DMS153 treated with DMSO at 0.1 percent for 48 hours (cell line): ENCODE measurements at regions not wholly inside any gene's neighbourhood (a gene's known extent, or its start where the extent isn't known, plus 50 kb on each side); places are given as distances from the start of the nearest gene placed in this dataset.

ENCODE experiments used
- DNase-seq: peaks from one replicate; lab custom pipeline; 2025; ENCODE audit not compliant: unreplicated experiment; lab: John Stamatoyannopoulos, UW

- DNase-seq: no peak
Observed at GRCh38 chr5:115377468-115378217, 81.2 kb upstream of the CCDC112 start.

DNA sequence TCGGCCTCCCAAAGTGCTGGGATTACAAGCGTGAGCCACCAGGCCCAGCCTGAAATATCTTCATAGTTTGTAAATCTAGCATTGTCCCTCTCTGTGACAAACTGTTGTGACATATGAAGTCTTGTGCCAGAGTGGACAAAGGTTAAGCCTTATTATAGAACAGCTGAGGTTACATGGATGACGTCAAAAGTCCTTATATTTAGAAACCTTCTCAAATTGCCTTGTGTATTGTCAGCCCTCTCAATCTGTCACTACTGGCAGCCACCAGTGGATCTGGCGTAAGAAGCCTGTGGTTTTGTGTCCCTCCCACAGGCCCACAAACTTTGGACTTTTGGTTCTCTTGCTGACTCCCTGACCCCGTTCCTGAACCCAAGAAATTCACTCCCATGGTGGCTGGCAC, 79.4 kb upstream of the CCDC112 start:
- no peak for DNase-seq

- no peak for DNase-seq
Observed at GRCh38 chr5:115374057-115374775, 77.8 kb upstream of the CCDC112 start.

DNA sequence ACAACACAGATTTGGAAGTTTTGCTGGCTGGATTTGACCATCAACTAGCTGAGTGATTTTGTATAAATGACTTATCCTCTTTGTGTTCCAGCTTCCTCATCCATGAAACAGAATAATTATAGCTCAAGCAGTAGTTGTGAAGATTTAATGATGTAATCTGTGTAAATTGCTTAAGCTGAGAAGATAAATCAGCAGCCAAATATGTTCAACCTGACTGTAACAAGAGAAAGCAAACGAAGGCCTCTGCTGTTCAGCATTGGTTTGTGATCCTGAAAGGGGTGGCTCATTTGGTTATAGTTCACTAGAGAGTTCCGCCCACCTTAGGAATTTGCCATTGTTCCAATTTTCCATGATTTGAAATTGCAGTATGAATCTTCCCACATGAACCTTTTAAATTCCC, 75.7 kb upstream of the CCDC112 start:
- DNase-seq: no peak

GRCh38 chr5:115369430-115370144, 73.1 kb upstream of the CCDC112 start:
- DNase-seq: no peak

GRCh38 chr5:115366223-115366622, 69.8 kb upstream of the CCDC112 start:
- no peak for DNase-seq

GRCh38 chr5:115363879-115364278, 67.4 kb upstream of the CCDC112 start:
- DNase-seq: no peak

DNA sequence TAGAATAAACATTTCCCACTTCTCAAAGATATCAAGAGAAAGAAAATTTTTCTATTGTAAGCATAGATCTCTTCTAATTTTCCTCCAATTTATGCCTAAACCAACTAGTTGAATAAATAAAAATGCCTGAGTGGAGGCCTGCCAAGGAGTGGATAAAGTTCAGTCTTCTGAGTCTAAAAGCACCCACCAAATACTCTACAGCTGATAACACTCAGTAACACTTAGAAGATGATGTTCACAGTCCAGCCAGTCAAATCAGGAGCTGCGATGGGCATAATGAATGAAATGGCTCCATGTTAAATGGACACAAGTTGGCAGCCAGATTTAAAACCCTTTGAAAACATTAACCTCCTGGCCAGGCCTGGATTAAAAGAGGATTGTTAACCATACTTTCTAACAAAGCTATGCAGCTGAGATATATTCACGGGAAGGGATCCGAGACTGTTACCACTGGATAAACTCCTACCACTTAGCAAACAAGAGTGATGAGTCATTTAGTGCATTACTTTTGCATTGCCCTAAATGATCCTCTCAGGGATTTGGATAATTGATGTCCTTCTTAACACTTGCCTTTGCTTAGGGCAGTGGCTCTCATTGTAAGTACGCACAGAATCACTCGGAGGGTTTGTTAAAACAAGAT, 63.7 kb upstream of the CCDC112 start:
- DNase-seq: no peak

DNA sequence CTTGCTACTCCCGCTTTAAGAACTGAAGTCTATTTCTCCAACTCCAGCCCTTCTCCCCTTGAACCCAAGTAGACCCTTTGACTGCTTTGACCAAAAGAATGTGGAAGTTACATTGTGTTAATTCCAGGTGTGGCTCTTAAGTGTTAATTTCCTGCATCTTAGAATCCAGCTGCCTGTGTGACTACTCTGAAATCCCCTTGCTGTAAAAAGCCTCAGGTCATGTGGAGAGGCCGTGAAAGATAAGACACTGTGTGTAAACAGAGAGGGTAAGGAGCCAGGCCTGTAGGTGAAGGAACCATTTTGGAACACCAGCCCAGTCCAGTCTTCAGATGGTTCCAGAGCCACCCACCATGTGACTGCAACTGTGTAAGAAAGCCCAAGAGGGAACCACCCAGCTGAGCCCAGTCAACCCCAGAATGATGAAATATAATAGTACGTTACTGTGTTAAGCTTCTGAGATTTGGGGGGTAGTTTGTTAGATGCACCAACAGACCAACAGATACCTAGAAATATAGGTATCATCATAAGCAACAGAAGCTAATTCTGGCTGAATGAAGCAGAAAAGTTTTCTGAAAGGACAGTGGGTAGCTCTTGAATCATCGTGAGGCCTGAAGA, 59.4 kb upstream of the CCDC112 start:
- DNase-seq: no peak

DNA sequence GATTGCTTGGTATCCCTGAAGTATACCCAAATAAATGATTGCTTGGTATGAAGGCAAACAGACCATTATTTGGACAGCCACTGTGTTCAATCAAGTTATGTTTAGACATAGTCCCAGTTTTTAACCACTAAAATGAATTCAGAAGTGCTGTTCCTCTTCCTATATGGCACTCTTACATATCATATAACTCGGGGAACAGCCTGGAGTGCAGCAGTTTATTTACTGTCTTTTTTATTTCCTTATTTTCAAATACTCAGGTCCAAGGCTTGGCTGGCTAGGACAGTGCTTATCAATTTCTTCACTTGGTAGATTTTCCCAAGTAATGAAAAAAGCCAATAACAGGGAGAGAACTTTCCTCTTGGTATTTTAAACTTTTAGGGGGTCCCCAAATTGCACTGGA, 58.6 kb upstream of the CCDC112 start:
- DNase-seq: no peak

DNA sequence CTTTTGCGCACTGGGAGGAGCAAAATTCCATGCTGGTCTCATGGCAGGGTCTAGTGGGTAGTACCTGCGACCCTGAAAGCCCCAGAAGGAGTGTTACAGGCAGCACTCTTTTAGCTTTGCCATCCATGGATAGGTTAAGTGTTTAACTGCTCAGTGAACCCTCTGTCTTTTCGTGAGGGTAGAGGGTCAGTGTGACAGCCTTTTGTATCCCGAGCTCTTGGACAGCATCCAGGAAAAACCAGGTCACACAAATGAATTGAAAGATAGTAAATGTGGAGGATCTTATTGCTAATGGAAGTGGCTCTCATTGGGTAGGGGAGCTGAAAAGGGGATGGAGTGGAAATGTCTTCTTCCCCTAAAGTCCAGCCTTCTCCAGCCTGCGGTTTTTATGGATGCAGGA, 57.8 kb upstream of the CCDC112 start:
- DNase-seq: no peak

DNA sequence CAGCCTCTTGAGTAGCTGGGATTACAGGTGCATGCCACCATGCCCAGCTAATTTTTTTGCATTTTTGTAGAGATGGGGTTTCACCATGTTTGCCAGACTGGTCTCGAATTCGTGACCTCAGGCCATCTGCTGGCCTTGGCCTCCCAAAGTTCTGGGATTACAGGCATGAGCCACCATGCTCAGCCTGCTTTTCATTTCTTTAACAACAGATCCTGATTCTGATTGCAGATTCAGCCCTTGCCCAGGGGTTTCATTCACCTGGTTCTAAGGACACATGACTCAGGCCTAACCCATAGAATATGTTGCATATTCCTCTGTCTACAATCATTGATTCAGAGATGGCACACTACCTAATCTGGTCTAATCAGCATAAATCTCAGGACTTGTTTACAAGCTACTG, 56.1 kb upstream of the CCDC112 start:
- DNase-seq: no peak

- no peak for DNase-seq
Observed at GRCh38 chr5:115351356-115352195, 55.1 kb upstream of the CCDC112 start.

GRCh38 chr5:115350894-115351293, 54.4 kb upstream of the CCDC112 start:
- DNase-seq: no peak

DNA sequence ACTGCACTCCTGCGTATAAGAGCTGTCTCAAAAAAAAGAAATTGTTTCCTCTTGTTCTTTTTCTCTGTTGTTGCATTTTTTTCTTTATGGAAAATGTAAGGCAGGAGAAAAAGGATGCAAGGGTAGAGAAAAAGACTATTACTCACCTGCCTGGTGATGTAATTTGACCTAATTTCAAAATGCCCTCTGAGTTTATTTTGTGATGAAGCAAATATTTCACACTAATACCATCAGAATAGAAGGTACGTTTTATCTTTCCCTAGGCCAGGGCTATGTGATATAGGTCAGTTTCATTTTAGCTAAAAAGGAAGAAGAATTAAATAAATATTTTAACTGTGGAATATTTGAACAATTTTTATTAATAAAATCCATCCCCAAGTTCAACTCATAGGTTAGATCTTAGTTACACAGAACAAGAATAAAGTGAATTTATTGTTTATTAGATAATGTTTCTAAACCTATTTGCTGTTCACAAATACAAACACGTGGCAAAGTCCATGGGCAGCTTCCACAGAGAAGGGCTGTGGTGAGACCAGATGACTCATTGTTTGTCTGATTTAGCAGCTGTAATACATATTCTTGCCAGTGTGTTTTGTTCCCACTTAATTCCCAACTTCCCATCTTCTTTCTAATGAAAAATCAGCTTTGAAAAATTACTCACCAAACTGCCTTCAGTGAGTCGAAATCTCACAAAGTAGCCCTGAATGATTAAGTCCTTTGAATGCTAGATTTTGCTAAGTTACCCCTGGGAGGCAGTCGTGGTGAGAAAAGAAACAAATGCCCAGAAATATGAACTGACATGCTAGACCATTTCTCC, 52.8 kb upstream of the CCDC112 start:
- DNase-seq: no peak

- no peak for DNase-seq
Observed at GRCh38 chr5:115348175-115348574, 51.7 kb upstream of the CCDC112 start.
